G401 (cell line): ENCODE measurements at regions not wholly inside any gene's neighbourhood (a gene's known extent, or its start where the extent isn't known, plus 50 kb on each side); places are given as distances from the start of the nearest gene placed in this dataset.
"Not testable (repeated sequence)": the region's sequence is repeated elsewhere in the genome, so short reads cannot be mapped to it uniquely, and the experiment has no call there.

Experiments
- DNase-seq: peaks from one replicate; pipeline ENCODE4 v3.0.0-alpha.2; 2015; ENCODE audit warnings: low spot score
- in situ Hi-C: cut with HindIII; loops from 2 replicates; pipeline ENCODE4 v1.10.0; 2016; ENCODE audit warnings: low sequenced_read_pairs, mixed read lengths

GRCh38 chr10:80025281-80025680, 53.2 kb upstream of the TMEM254 start:
- in situ Hi-C loops, result no loop called here

GRCh38 chr10:80022408-80023001, 56.0 kb upstream of the TMEM254 start:
- in situ Hi-C loops, DNase-seq: not testable (repeated sequence)

More at GRCh38 chr10:80025281-80025680, 53.2 kb upstream of the TMEM254 start:
- no peak for DNase-seq

- in situ Hi-C loops, DNase-seq: not testable (repeated sequence)
These were observed 60.0 kb upstream of the TMEM254 start for GRCh38 chr10:80018406-80018984.

- in situ Hi-C loops, DNase-seq: not testable (repeated sequence)
These were observed 61.3 kb upstream of the TMEM254 start for GRCh38 chr10:80017186-80017585.

- in situ Hi-C loops, result no loop called here
- DNase-seq, result no peak
These were observed 62.3 kb upstream of the TMEM254 start for GRCh38 chr10:80015911-80016830.

- peak; percentile 19 for DNase-seq
- in situ Hi-C loops, result not testable (repeated sequence)
These were observed 64.2 kb upstream of the SFTPD start for GRCh38 chr10:80013139-80013538.

GRCh38 chr10:80011144-80011543, 62.2 kb upstream of the SFTPD start:
- DNase-seq, in situ Hi-C loops: not testable (repeated sequence)

- in situ Hi-C loops, result no loop called here
- DNase-seq, result no peak
These were observed 51.6 kb upstream of the SFTPD start for GRCh38 chr10:80000541-80000940.
